ENCODE measurements at regions not wholly inside any gene's neighbourhood (a gene's known extent, or its start where the extent isn't known, plus 50 kb on each side); places are given as distances from the start of the nearest gene placed in this dataset.

- DNase-seq (no peak), ATAC-seq (no peak)
- WGBS (ENCODE audit: insufficient coverage), result 98% methylated on average over 11 of the region's 11 CpGs
- H3K27me3 ChIP-seq (ENCODE audit: control insufficient read depth, insufficient read depth, low read length), result no peaks in the 10 kb centered on the region
- intact Hi-C loops (cut with micrococcal nuclease), result no loop called here
- Mint-ChIP-seq H3K4me1 (no peaks in the 10 kb centered on the region), H3K4me3 (no peak overlapping the region), H3K9me3 (no peaks in the 10 kb centered on the region), H3K36me3 (no peaks in the 10 kb centered on the region), H3K27ac (no peak overlapping the region), H3K27me3 (ENCODE audit: low read depth in 2 of 2) (no peaks in the 10 kb centered on the region)
- H3K4me3 ChIP-seq (ENCODE audit: low read length), result no peak overlapping the region
- no peak overlapping the region for H3K27ac ChIP-seq (ENCODE audit: low read length)
- H3K9me3 ChIP-seq (ENCODE audit: control insufficient read depth, insufficient read depth, low read length), result no peaks in the 10 kb centered on the region
- no peaks in the 10 kb centered on the region for H3K36me3 ChIP-seq (ENCODE audit: control insufficient read depth, insufficient read depth, low read length)
- H3K4me1 ChIP-seq (ENCODE audit: control insufficient read depth, insufficient read depth, low read length), result no peaks in the 10 kb centered on the region
- no peak for TF ChIP-seq CTCF (IDR thresholded peaks at IDR 0.05)
Observed at GRCh38 chr6:15038013-15038791, 207.7 kb upstream of the JARID2 start.

- intact Hi-C loops (cut with micrococcal nuclease), result no loop called here
- Mint-ChIP-seq H3K4me1 (no peaks in the 10 kb centered on the region), H3K9me3 (no peaks in the 10 kb centered on the region), H3K27me3 (ENCODE audit: low read depth in 2 of 2) (peaks cover 0 to 1% of the 10 kb centered on the region in 2 donors), H3K27ac (no peak overlapping the region), H3K36me3 (no peaks in the 10 kb centered on the region), H3K4me3 (no peak overlapping the region)
- WGBS (ENCODE audit: insufficient coverage), result 96% methylated on average over 3 of the region's 3 CpGs
- TF ChIP-seq CTCF (IDR thresholded peaks at IDR 0.05), result no peak
- Histone ChIP-seq H3K27me3 (ENCODE audit: control insufficient read depth, insufficient read depth, low read length) (no peaks in the 10 kb centered on the region), H3K27ac (ENCODE audit: low read length) (no peak overlapping the region), H3K4me3 (ENCODE audit: low read length) (no peak overlapping the region), H3K4me1 (ENCODE audit: control insufficient read depth, insufficient read depth, low read length) (no peaks in the 10 kb centered on the region), H3K36me3 (ENCODE audit: control insufficient read depth, insufficient read depth, low read length) (no peaks in the 10 kb centered on the region), H3K9me3 (ENCODE audit: control insufficient read depth, insufficient read depth, low read length) (no peaks in the 10 kb centered on the region)
- DNase-seq, result no peak
- ATAC-seq, result no peak
Observed at GRCh38 chr6:15039136-15039535, 206.7 kb upstream of the JARID2 start.

- Mint-ChIP-seq H3K36me3 (no peaks in the 10 kb centered on the region), H3K27ac (no peak overlapping the region), H3K4me1 (no peaks in the 10 kb centered on the region), H3K4me3 (no peak overlapping the region), H3K9me3 (no peaks in the 10 kb centered on the region), H3K27me3 (ENCODE audit: low read depth in 2 of 2) (peaks cover 0 to 5% of the 10 kb centered on the region in 2 donors)
- no peak for TF ChIP-seq CTCF (IDR thresholded peaks at IDR 0.05)
- H3K4me1 ChIP-seq (ENCODE audit: control insufficient read depth, insufficient read depth, low read length), result no peaks in the 10 kb centered on the region
- intact Hi-C loops (cut with micrococcal nuclease), result no loop called here
- no peaks in the 10 kb centered on the region for H3K27me3 ChIP-seq (ENCODE audit: control insufficient read depth, insufficient read depth, low read length)
- DNase-seq (no peak), ATAC-seq (no peak)
- H3K27ac ChIP-seq (ENCODE audit: low read length), result no peak overlapping the region
- no peak overlapping the region for H3K4me3 ChIP-seq (ENCODE audit: low read length)
- no peaks in the 10 kb centered on the region for H3K36me3 ChIP-seq (ENCODE audit: control insufficient read depth, insufficient read depth, low read length)
- no peaks in the 10 kb centered on the region for H3K9me3 ChIP-seq (ENCODE audit: control insufficient read depth, insufficient read depth, low read length)
- WGBS (ENCODE audit: insufficient coverage), result 98% methylated on average over 4 of the region's 4 CpGs
Observed at GRCh38 chr6:15042938-15043337, 202.9 kb upstream of the JARID2 start.
